Stimulated activated CD4-positive, alpha-beta T cell treated with anti-CD3 and anti-CD28 coated beads, Interleukin-1b, Interleukin-23, amount 100 ng/mL, for 1 hour (primary cell): ENCODE measurements at regions not wholly inside any gene's neighbourhood (a gene's known extent, or its start where the extent isn't known, plus 50 kb on each side); places are given as distances from the start of the nearest gene placed in this dataset.
"Not testable (repeated sequence)": the region's sequence is repeated elsewhere in the genome, so short reads cannot be mapped to it uniquely, and the experiment has no call there.

ENCODE experiments used
- DNase-seq, 2 donors: peaks; one replicate each; pipeline ENCODE4 v3.0.0-alpha.2; 2020; ENCODE audit warnings: low read depth in 2 of 2

DNA sequence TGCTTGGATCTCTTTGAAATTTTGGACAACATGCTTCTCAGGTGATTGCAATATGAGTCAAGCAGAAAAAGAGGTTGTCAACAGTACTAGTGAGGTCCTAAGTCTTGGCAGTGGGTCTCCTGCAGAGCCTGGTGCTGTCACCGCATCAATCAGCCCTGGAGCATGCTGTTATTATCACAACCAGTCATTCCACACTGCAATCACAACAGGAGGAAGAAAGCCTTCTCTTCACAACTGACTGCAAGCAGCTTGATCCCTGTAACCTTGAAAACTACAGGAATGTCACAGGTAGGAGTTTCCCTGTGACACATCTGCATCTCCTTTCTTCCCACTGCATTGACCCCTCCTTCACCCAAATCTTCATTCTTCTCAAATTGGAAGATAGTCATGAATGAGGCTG is 451.1 kb upstream of the ATP11B start:
- no peak for DNase-seq

- not testable (repeated sequence) for DNase-seq
These were observed 449.3 kb upstream of the ATP11B start for GRCh38 chr3:182344026-182344425.

DNA sequence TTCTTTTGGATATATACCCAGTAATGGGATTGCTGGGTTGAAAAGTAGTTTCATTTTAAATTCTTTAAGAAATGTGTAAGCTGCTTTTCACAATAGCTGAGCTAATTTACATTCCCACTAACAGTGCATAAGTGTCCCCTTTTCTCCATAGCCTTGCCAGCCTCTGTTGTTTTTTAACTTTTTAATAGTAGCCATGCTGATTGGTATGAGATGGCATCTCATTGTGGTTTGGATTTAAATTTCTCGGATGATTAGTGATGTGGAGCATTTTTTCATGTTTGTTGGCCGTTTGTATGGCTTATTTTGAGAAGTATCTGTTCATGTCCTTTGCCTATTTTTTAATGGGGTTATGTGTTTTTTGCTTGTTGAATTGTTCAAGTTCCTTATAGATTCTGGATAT is 444.3 kb upstream of the ATP11B start:
- DNase-seq: no peak

GRCh38 chr3:182349951-182350517 is 443.3 kb upstream of the ATP11B start:
- no peak for DNase-seq

DNA sequence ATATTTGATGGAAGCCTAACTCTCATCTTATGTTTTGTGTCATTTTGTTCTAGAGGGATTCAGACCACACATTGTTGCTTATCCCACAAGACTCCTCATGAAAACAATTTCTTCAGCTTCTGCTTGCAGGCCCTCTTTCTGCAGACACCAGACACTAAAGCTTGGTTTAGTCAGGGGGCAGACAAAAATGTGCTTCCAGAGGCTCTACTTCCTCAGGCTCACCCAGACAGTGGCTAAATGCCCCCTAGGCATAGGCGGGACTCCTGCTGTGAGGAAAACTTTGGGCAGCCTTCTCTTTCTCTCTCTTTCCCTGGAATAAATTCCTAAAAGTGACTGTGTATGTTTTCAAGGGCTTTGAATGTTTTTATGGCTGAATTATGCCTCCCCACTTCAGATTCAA is 435.4 kb upstream of the ATP11B start:
- DNase-seq: no peak

DNA sequence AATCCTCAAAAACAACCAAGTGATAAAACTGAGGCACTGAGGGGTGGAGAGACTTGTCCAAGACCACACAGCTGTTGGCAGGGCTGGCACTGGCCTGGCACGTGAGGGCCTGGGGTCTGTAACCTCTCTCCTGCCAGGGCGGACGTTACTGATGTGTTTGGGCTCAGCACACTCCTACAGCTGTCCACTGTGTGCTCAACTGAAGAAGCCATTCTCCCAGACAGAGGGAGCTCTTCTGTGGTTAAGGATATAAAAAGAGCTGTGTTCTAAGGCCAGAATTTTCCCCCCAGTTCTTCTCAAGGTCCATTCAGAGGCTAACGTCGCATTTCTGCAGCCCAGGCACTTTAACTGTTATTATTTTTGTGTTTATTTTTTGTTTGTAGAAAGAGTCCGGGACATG is 429.0 kb upstream of the ATP11B start:
- DNase-seq: no peak

GRCh38 chr3:182364723-182365650 is 428.3 kb upstream of the ATP11B start:
- no peak for DNase-seq

- no peak for DNase-seq
These were observed 426.6 kb upstream of the ATP11B start for GRCh38 chr3:182366746-182367145.

DNA sequence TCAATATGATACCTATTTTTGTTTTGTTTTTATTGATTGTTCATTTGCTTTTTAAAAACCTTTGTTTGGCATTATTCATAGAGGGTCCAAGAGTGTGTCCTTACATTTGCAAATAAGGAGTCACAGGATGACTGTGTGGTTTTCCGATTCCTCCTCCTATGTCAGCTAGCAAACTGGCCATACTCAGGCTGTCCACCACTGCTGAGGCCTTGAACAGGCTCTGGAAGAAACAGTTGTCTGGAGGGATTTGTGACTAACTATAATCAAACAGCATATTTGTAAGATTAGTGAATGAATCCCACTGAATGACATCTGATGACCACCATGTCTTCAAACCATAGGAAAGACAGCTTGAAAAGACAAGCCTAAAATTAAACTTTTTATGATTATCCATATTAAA is 423.4 kb upstream of the ATP11B start:
- DNase-seq: no peak

- DNase-seq: no peak
These were observed 422.4 kb upstream of the ATP11B start for GRCh38 chr3:182370949-182371348.

DNA sequence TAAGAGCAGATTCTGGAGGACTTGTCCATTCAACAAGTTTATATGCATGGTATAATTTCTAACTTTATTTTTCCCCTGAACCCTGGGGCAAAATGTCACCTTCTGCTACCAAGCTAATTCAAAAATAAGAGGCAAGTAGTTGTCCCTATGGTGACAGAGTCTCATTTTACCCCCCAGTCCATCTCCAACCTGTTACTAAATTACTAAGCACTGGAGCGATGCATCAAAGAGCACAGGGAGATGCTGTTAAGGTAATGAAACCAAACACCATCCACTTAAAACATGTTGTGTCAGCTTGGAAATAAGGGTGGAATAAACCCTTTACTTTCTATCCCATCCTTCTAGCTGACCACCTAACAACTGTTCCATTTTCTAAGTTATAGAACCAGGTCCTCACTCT is 417.4 kb upstream of the ATP11B start:
- no peak for DNase-seq

- DNase-seq: no peak
These were observed 411.0 kb upstream of the ATP11B start for GRCh38 chr3:182382112-182382857.

DNA sequence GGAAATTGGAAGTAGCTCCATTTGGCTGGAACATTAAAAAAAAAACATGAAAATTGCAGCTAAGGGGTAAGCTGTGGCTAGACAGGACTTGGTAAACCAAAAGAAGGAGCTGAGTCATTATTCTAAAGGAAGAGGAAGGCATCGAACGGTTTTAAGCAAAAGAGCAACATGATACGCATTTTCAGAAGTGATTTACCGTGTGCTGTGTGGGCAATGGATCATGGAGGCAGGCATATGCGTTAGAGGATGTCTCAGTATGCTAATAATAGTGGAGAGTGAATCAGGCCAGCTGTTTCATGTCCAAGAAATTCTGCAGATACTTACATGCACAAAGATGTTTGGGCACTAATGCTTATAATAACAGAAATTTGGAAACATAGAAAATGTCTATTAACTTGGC is 409.1 kb upstream of the ATP11B start:
- no peak for DNase-seq

DNA sequence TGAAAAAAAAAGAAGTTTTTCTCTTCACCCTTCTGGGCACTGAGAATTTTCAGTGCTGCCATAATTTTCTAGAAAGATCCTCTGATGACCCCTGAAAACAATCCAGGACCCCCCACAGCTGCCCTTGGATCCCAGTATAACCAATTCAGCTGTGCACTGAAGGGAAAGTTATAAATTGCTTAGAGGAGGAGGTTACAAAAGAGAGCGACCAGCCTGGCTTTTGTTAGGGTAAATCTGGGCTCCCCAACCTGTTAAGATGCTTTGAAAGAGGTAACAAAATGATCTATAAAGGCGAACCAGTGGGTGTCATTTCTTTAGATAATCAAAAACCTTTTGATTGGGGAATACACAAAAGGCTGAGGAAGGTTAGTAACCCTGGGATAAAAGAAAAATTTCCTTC is 407.9 kb upstream of the ATP11B start:
- no peak for DNase-seq

GRCh38 chr3:182388506-182388905 is 404.8 kb upstream of the ATP11B start:
- no peak for DNase-seq

GRCh38 chr3:182389071-182389815 is 404.1 kb upstream of the ATP11B start:
- no peak for DNase-seq

DNA sequence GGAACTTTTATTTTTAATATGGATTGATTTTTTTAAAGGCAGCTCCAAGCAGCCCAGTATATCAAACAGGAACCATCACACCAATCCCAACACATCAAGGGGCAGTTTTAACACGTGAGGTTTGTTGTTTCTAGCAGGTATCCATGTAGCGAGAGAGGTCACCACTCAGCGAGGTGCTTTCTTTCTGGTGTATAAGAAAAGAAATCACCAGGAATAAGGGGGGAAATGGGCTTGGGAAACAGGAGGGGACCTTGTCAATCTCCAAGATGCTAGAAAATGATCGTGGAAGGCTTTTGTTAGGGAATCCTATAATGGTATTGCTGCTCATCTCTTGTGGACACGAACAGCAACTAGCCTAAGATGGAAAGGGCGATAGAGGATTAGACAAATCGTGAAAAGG is 402.9 kb upstream of the ATP11B start:
- no peak for DNase-seq

DNA sequence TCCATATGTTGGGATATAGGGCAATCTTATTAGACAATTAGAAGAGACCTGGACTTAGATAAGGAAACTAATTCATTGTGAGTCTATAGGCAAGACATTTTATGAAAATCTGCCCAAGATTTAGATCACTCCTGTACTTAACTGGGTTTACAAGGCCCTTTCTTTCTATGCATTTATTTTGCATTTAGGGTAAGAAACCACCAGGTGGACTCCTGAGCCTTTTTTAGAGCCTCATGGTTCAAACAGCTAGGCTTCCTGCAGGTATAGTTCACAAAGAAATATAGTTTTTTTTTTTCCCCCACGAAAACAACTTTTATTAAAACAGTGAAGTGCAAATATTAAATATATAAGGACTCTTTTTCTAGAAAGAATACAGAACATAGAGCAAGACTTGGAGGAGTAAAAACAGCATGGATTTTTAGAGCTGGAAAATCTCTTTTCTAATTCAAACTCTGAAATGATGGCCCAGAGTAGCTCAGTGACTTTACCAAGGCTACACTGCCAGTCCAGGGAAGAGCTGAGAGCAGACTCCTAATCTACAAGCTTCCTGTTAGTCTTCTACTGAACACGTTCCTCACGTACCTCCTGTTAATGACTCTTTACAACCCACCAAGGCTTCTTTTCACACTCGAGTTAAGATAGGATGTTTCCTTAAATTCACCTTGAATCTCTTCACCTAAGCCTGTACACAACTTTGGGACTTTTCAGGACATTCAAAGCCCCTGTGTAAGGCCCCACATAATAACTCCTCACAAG is 400.9 kb upstream of the ATP11B start:
- no peak for DNase-seq

GRCh38 chr3:182393151-182393550 is 400.2 kb upstream of the ATP11B start:
- no peak for DNase-seq

- no peak for DNase-seq
These were observed 399.4 kb upstream of the ATP11B start for GRCh38 chr3:182393830-182394367.

GRCh38 chr3:182397164-182397563 is 396.1 kb upstream of the ATP11B start:
- no peak for DNase-seq
